Spleen (tissue), 11 donors: ENCODE measurements at regions not wholly inside any gene's neighbourhood (a gene's known extent, or its start where the extent isn't known, plus 50 kb on each side); places are given as distances from the start of the nearest gene placed in this dataset.

ENCODE experiments used
- DNase-seq: peaks from one replicate; pipeline ENCODE4 v3.0.0-alpha.2; 2020
- H3K27ac ChIP-seq, 8 donors: fragments of 200-600 bp; sonication (generic) in 7 of 8; 1 replicate in 4 of 8; 2 replicates in 4 of 8; pipeline versions ENCODE4 v1.5.0 to v1.8.0; 2016 to 2021; ENCODE audit warnings: inconsistent platforms in 4 of 8, mild to moderate bottlenecking in 4 of 8, moderate library complexity in 1 of 8
- H3K27me3 ChIP-seq, 7 donors: fragments of 200-600 bp; sonication (generic) in 6 of 7; replicated peaks in 1 of 7; 1 replicate in 4 of 7; 2 replicates in 3 of 7; pipeline versions ENCODE4 v1.5.0 to v1.8.0; 2016 to 2021; ENCODE audit warnings: inconsistent platforms in 3 of 7, mild to moderate bottlenecking in 1 of 7
- H3K36me3 ChIP-seq, 6 donors: fragments of 200-600 bp; sonication (generic) in 5 of 6; 1 replicate in 4 of 6; 2 replicates in 2 of 6; pipeline versions ENCODE4 v1.5.0 to v1.8.0; 2016 to 2021; ENCODE audit warnings: inconsistent platforms in 2 of 6
- H3K4me1 ChIP-seq, 6 donors: fragments of 200-600 bp; sonication (generic) in 5 of 6; 1 replicate in 3 of 6; 2 replicates in 3 of 6; pipeline versions ENCODE4 v1.5.0 to v1.8.0; 2016 to 2021; ENCODE audit warnings: inconsistent platforms in 3 of 6
- H3K4me3 ChIP-seq, 8 donors: fragments of 200-600 bp; sonication (generic) in 7 of 8; 1 replicate in 4 of 8; 2 replicates in 4 of 8; pipeline versions ENCODE4 v1.5.0 to v1.8.0; 2016 to 2021; ENCODE audit warnings: inconsistent platforms in 4 of 8, mild to moderate bottlenecking in 4 of 8, moderate library complexity in 2 of 8
- H3K9me3 ChIP-seq, 8 donors: fragments of 200-600 bp; sonication (generic) in 7 of 8; 1 replicate in 4 of 8; 2 replicates in 4 of 8; pipeline versions ENCODE4 v1.5.0 to v1.8.0; 2016 to 2021; ENCODE audit warnings: inconsistent platforms in 4 of 8
- POLR2A ChIP-seq, 3 donors: fragments of 450-650 bp; IDR thresholded peaks; one replicate each; pipeline ENCODE4 v1.5.1; 2017; ENCODE audit warnings: antibody characterized with exemption in 3 of 3, mild to moderate bottlenecking in 1 of 3
- POLR2AphosphoS5 ChIP-seq, 3 donors: sonication (generic); formaldehyde crosslinking; IDR thresholded peaks; one replicate each; pipeline ENCODE4 v1.5.1; 2017; ENCODE audit warnings: antibody characterized with exemption in 3 of 3
- WGBS, 5 donors: extraction: QIAGEN DNeasy Blood & Tissue Kit in 3 of 5; methylation state at CpG; one replicate each; pipeline versions ENCODE4 v1.1.5 to v1.1.7; 2013 to 2018; 5-methylcytosine and 5-hydroxymethylcytosine counted together
- intact Hi-C: fragments of 100-400 bp; cut with DNase I; formaldehyde crosslinking; loops from one replicate; pipeline ENCODE4 v1.15.0; 2023; ENCODE audit warnings: low total_unique reads
- TF ChIP-seq, protein P1 (sequence below), 11 experiments: fragments of 200-600 bp in 7 of 11; fragments of 450-650 bp in 4 of 11; sonication (generic) in 4 of 11; IDR thresholded peaks in 8 of 11; conservative IDR thresholded peaks in 3 of 11; 1 replicate in 7 of 11; 2 replicates in 4 of 11; pipeline versions ENCODE4 v1.4.0 to v1.8.0; 2016 to 2021; ENCODE audit warnings: antibody characterized with exemption in 11 of 11, inconsistent platforms in 4 of 11, mild to moderate bottlenecking in 1 of 11
- donor health status: healthy with polysubstance abuse.
- donor health status: DM: no; HTN: no; CAD: no; lungs with moderate emphysema.
- donor health status: DM: no; HTN: no; CAD: no.
- donor health status: Bipolar disorder and iron deficiency.
- donor health status: healthy.
- donor health status: DM: no; HTN: no; CAD: no.
- donor health status: DM: yes; HTN: yes; CAD: no.

DNA sequence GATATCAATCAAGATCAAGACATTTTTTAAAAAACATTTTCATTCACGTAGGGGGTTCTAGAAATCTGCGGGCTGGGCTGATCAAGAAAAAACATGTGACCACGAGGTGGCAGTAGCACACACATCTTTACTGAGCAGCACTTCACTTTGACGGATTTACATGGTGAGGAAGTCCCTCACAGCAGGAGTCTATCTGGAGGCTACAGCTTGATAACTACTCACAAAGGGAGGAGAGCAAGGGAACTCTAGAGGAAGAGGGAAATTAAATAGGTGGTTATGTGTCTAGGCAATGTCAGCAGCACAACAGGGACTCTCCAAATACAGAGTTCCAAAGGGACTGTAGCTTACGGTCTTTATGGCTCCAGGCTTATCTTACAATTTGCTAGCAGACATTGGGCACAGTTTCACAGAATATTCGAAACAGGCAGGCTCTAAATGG, 248.1 kb downstream of the DPY19L2 start:
- Histone ChIP-seq H3K4me3 (no peak overlapping the region), H3K9me3 (peaks cover 0 to 10% (median 5%) of the 10 kb centered on the region in 8 donors), H3K36me3 (no peaks in the 10 kb centered on the region), H3K27me3 (no peaks in the 10 kb centered on the region), H3K4me1 (no peaks in the 10 kb centered on the region), H3K27ac (no peak overlapping the region)
- 41 to 57% (median 48%) methylated on average over 6 of the region's 6 CpGs for WGBS, 5 donors
- intact Hi-C loops, result no loop called here
- no peak for TF ChIP-seq POLR2AphosphoS5 (IDR thresholded peaks at IDR 0.05)
- TF ChIP-seq, protein P1, sequence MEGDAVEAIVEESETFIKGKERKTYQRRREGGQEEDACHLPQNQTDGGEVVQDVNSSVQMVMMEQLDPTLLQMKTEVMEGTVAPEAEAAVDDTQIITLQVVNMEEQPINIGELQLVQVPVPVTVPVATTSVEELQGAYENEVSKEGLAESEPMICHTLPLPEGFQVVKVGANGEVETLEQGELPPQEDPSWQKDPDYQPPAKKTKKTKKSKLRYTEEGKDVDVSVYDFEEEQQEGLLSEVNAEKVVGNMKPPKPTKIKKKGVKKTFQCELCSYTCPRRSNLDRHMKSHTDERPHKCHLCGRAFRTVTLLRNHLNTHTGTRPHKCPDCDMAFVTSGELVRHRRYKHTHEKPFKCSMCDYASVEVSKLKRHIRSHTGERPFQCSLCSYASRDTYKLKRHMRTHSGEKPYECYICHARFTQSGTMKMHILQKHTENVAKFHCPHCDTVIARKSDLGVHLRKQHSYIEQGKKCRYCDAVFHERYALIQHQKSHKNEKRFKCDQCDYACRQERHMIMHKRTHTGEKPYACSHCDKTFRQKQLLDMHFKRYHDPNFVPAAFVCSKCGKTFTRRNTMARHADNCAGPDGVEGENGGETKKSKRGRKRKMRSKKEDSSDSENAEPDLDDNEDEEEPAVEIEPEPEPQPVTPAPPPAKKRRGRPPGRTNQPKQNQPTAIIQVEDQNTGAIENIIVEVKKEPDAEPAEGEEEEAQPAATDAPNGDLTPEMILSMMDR (IDR thresholded peaks at IDR 0.05 in 8 of 11, conservative IDR thresholded peaks at IDR 0.05 in 3 of 11), result peak in 8 of 11 experiments; percentile 21 to 56 (median 40)
- DNase-seq, result no peak

DNA sequence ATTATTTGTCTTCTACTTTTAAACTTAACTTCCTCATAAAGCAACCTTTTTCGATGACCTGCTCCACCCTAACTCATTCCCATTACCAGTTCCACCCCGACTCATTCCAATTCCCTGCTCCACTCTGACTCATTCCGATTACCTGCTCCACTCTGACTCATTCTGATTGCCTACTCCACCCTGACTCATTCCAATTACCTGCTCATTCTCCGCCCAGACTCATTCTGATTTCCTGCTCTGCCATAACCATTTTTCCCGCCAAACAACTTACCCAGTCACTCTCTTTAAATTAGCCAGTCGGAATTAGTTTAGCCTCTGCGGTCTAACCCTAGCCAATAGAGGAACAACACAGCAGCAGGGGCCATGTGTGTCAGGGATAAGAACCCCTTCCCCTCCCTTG, 249.1 kb downstream of the DPY19L2 start:
- H3K9me3 ChIP-seq, result peaks cover 0 to 17% (median 7%) of the 10 kb centered on the region in 8 donors
- no peaks in the 10 kb centered on the region for H3K27me3 ChIP-seq
- H3K36me3 ChIP-seq, result no peaks in the 10 kb centered on the region
- no peak overlapping the region for H3K27ac ChIP-seq
- H3K4me3 ChIP-seq, result no peak overlapping the region
- intact Hi-C loops, result no loop called here
- H3K4me1 ChIP-seq, result no peaks in the 10 kb centered on the region
- no peak for TF ChIP-seq POLR2AphosphoS5 (IDR thresholded peaks at IDR 0.05)
- WGBS, 5 donors, result 89 to 97% (median 92%) methylated on average over 7 of the region's 7 CpGs
- no peak for DNase-seq

DNA sequence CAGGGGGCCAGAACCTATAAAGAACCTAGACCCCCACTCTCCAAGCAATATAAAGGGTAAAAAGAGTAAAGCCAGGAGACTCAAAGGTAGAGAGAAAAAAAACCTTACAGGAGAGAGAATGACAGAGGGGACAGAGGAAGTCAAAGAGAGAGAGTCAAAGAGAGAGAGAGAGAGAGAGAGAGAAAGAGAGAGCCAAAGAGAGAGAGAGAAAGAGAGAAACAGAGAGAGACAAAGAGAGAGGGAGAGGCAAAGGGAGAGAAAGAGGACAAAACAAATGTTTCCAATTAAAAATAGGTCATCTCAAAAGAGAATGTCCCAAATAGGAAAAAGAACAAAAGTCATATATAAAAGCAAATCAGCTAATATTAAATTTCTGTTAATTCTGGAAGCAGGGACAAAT, 251.5 kb downstream of the DPY19L2 start:
- Histone ChIP-seq H3K4me1 (no peaks in the 10 kb centered on the region), H3K9me3 (peaks cover 0 to 18% (median 7%) of the 10 kb centered on the region in 8 donors), H3K36me3 (no peaks in the 10 kb centered on the region), H3K4me3 (no peak overlapping the region), H3K27ac (no peak overlapping the region), H3K27me3 (no peaks in the 10 kb centered on the region)
- no peak for DNase-seq
- intact Hi-C loops, result no loop called here
- no peak for TF ChIP-seq POLR2A (IDR thresholded peaks at IDR 0.05)
- TF ChIP-seq POLR2AphosphoS5 (IDR thresholded peaks at IDR 0.05), result no peak
- TF ChIP-seq, protein P1 (IDR thresholded peaks at IDR 0.05 in 8 of 11, conservative IDR thresholded peaks at IDR 0.05 in 3 of 11), result no peak

DNA sequence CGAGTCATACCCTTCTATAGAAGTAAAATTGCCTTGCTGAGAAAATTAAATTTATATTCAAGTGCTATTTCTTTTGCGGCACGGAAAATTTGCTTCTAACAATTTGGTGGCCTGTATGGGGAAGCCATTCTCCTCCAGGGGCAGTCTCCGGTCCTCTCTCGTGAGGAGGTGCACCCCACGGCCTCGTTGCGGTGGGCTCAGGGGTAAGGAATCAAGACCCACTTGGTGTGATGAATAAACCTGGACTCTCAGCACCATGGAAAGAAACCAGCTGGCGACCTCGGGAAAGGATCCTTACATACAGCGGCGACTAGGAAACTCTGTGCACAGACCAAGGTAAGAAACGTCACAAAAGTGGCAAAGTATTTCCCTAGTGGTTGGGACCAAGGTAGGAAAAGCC, 252.9 kb downstream of the DPY19L2 start:
- no peak for TF ChIP-seq POLR2AphosphoS5 (IDR thresholded peaks at IDR 0.05)
- TF ChIP-seq, protein P1 (IDR thresholded peaks at IDR 0.05 in 8 of 11, conservative IDR thresholded peaks at IDR 0.05 in 3 of 11), result no peak
- no peak for TF ChIP-seq POLR2A (IDR thresholded peaks at IDR 0.05)
- Histone ChIP-seq H3K4me1 (peaks cover 0 to 5% (median 0%) of the 10 kb centered on the region in 6 donors), H3K27ac (no peak overlapping the region), H3K4me3 (no peak overlapping the region), H3K9me3 (peaks cover 0 to 18% (median 6%) of the 10 kb centered on the region in 8 donors), H3K27me3 (no peaks in the 10 kb centered on the region), H3K36me3 (no peaks in the 10 kb centered on the region)
- WGBS, 5 donors, result 93 to 96% (median 94%) methylated on average over 13 of the region's 13 CpGs
- intact Hi-C loops, result no loop called here
- DNase-seq, result no peak

DNA sequence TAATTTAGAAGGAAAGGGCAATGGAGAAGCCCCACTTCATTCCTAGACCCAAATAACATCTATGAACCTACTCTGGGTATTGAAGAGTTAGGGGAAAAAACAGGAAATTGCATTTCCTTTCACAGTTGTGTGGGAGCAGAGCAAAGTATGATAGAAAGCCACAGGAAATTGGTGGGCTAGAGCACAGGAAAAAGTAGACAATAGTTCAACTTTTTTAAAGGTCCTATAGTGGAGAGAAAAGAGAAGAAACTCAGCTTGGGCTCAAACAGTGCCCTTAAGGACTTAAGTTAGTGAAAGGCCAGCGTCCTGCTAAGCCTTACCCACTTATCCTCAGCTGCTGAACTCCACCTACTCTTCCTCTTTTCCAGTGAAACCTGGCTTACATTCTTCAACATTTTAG, 258.1 kb downstream of the DPY19L2 start:
- TF ChIP-seq, protein P1 (IDR thresholded peaks at IDR 0.05 in 8 of 11, conservative IDR thresholded peaks at IDR 0.05 in 3 of 11), result no peak
- TF ChIP-seq POLR2AphosphoS5 (IDR thresholded peaks at IDR 0.05) (no peak), POLR2A (IDR thresholded peaks at IDR 0.05) (no peak)
- peaks cover 0 to 7% (median 0%) of the 10 kb centered on the region in 6 donors for H3K4me1 ChIP-seq
- no peak overlapping the region for H3K4me3 ChIP-seq
- H3K27me3 ChIP-seq, result no peaks in the 10 kb centered on the region
- no peaks in the 10 kb centered on the region for H3K36me3 ChIP-seq
- H3K27ac ChIP-seq, result no peak overlapping the region
- intact Hi-C loops, result no loop called here
- peaks cover 0 to 23% (median 7%) of the 10 kb centered on the region in 8 donors for H3K9me3 ChIP-seq
- WGBS, 5 donors, result 3 to 10% (median 4%) methylated on average over 1 of the region's 1 CpG
- DNase-seq, result no peak
